IMR-90 (cell line): ENCODE measurements at regions not wholly inside any gene's neighbourhood (a gene's known extent, or its start where the extent isn't known, plus 50 kb on each side); places are given as distances from the start of the nearest gene placed in this dataset.

ENCODE experiments used
- ATAC-seq: fragments of 200-7000 bp; cut with Tn5 transposase; 2 replicates; pipeline ENCODE4 v1.9.1; 2020; ENCODE audit warnings: low read depth, mild to moderate bottlenecking, moderate library complexity
- BruUV-seq: library from RNA; stranded (reverse); fragments of 400-500 nt; replicated peaks from 2 replicates; lab custom pipeline; 2021; lab: Mats Ljungman, UMichigan
- CTCF ChIA-PET: fragments of 300-600 bp; formaldehyde crosslinking; extraction: SDS; loops from one replicate; lab custom pipeline; 2021; ENCODE audit warnings: antibody characterized with exemption; lab: Yijun Ruan, JAX
- POLR2A ChIA-PET: fragments of 300-600 bp; sonication (Branson Sonifier 250); formaldehyde crosslinking; loops from one replicate; lab custom pipeline; 2022; ENCODE audit warnings: antibody characterized with exemption; ENCODE audit not compliant: unreplicated experiment; lab: Charles Lee
- DNase-seq: peaks from one replicate; pipeline ENCODE4 v3.0.0; 2013
- H2AFZ ChIP-seq: replicated peaks from 2 replicates; pipeline ENCODE3; 2013; ENCODE audit warnings: low read length, mild to moderate bottlenecking; ENCODE audit not compliant: poor library complexity
- H2AK5ac ChIP-seq: 2 replicates; pipeline ENCODE4 v1.6.1; 2013; ENCODE audit warnings: low read depth, low read length, inconsistent platforms
- H2AK9ac ChIP-seq: replicated peaks from 2 replicates; pipeline ENCODE3; 2013; ENCODE audit warnings: mild to moderate bottlenecking, low read depth, low read length, moderate library complexity; ENCODE audit not compliant: poor library complexity
- H2BK120ac ChIP-seq: 2 replicates; pipeline ENCODE4 v1.6.1; 2013; ENCODE audit warnings: low read depth, low read length, inconsistent platforms
- H2BK15ac ChIP-seq: 3 replicates; pipeline ENCODE4 v1.6.1; 2013; ENCODE audit warnings: low read depth, low read length, inconsistent platforms
- H2BK20ac ChIP-seq: 2 replicates; pipeline ENCODE4 v1.6.1; 2013; ENCODE audit warnings: low read depth, mild to moderate bottlenecking, inconsistent platforms, low read length, moderate library complexity
- H2BK5ac ChIP-seq: 2 replicates; pipeline ENCODE4 v1.6.1; 2013; ENCODE audit warnings: mild to moderate bottlenecking, low read depth, low read length, inconsistent platforms; ENCODE audit not compliant: poor library complexity, severe bottlenecking
- H3K14ac ChIP-seq: replicated peaks from 2 replicates; pipeline ENCODE4 v1.6.1; 2013; ENCODE audit warnings: low read depth, low read length, inconsistent platforms
- H3K18ac ChIP-seq: 2 replicates; pipeline ENCODE4 v1.6.1; 2013; ENCODE audit warnings: low read depth, low read length, control low read depth
- H3K23ac ChIP-seq: 2 replicates; pipeline ENCODE4 v1.6.1; 2013; ENCODE audit warnings: low read depth, low read length, inconsistent platforms
- H3K27ac ChIP-seq: 2 replicates; pipeline ENCODE4 v1.5.1; 2013; ENCODE audit warnings: mild to moderate bottlenecking, control low read depth, low read length; ENCODE audit not compliant: insufficient read depth
- H3K27me3 ChIP-seq: 2 replicates; pipeline ENCODE4 v1.6.1; 2013; ENCODE audit warnings: low read length; ENCODE audit not compliant: control insufficient read depth, insufficient read depth
- H3K36me3 ChIP-seq: 2 replicates; pipeline ENCODE4 v1.6.1; 2013; ENCODE audit warnings: low read length, mixed read lengths; ENCODE audit not compliant: control insufficient read depth, insufficient read depth
- H3K4ac ChIP-seq: 2 replicates; pipeline ENCODE4 v1.6.1; 2013; ENCODE audit warnings: low read depth, low read length, inconsistent platforms
- H3K4me1 ChIP-seq: 2 replicates; pipeline ENCODE4 v1.6.1; 2013; ENCODE audit warnings: low read length, mixed read lengths; ENCODE audit not compliant: control insufficient read depth, insufficient read depth
- H3K4me2 ChIP-seq: 2 replicates; pipeline ENCODE4 v1.6.1; 2013; ENCODE audit warnings: low read depth, mild to moderate bottlenecking, control low read depth, low read length, moderate library complexity
- H3K4me3 ChIP-seq: 2 replicates; pipeline ENCODE4 v1.5.1; 2013; ENCODE audit warnings: low read depth, mild to moderate bottlenecking, control low read depth, low read length, moderate library complexity; ENCODE audit not compliant: insufficient read depth
- H3K56ac ChIP-seq: 2 replicates; pipeline ENCODE4 v1.6.1; 2013; ENCODE audit warnings: low read length, inconsistent platforms; ENCODE audit not compliant: insufficient read depth; ENCODE audit errors: extremely low read depth
- H3K79me1 ChIP-seq, 2 experiments: 2 replicates each; pipeline ENCODE4 v1.6.1; 2013; ENCODE audit warnings: low read length in 2 of 2, inconsistent platforms in 1 of 2, low read depth in 1 of 2
- H3K9ac ChIP-seq: 2 replicates; pipeline ENCODE4 v1.6.1; 2013; ENCODE audit warnings: low read depth, low read length, control low read depth
- H3K9me1 ChIP-seq: 2 replicates; pipeline ENCODE4 v1.6.1; 2013; ENCODE audit warnings: low read length, inconsistent platforms; ENCODE audit not compliant: insufficient read depth
- H3K9me3 ChIP-seq: 2 replicates; pipeline ENCODE4 v1.6.1; 2013; ENCODE audit warnings: low read length; ENCODE audit not compliant: control insufficient read depth, insufficient read depth
- H4K20me1 ChIP-seq: 2 replicates; pipeline ENCODE4 v1.6.1; 2013; ENCODE audit warnings: low read length, inconsistent platforms; ENCODE audit not compliant: insufficient read depth
- H4K5ac ChIP-seq: 2 replicates; pipeline ENCODE4 v1.6.1; 2013; ENCODE audit warnings: mild to moderate bottlenecking, low read depth, low read length, control low read depth
- H4K8ac ChIP-seq, 2 experiments: 2 replicates each; pipeline ENCODE4 v1.6.1; 2013; ENCODE audit warnings: low read depth in 2 of 2, low read length in 2 of 2, control low read depth in 1 of 2, inconsistent platforms in 1 of 2
- H4K91ac ChIP-seq: 2 replicates; pipeline ENCODE4 v1.6.1; 2013; ENCODE audit warnings: low read depth, low read length, inconsistent platforms; ENCODE audit not compliant: insufficient read depth
- BHLHE40 ChIP-seq: fragments of 150-350 bp; IDR thresholded peaks from 2 replicates; pipeline ENCODE4 v1.6.1; 2016; ENCODE audit warnings: mild to moderate bottlenecking, low read depth, low read length
- CEBPB ChIP-seq: IDR thresholded peaks from 2 replicates; pipeline ENCODE4 v1.6.1; 2012; ENCODE audit warnings: low read depth, low read length, improper control_type of control experiment
- MAZ ChIP-seq: IDR thresholded peaks from 2 replicates; pipeline ENCODE4 v1.6.1; 2012; ENCODE audit warnings: low read depth, mild to moderate bottlenecking, low read length, improper control_type of control experiment, moderate library complexity, borderline replicate concordance
- POLR2A ChIP-seq: IDR thresholded peaks from 2 replicates; pipeline ENCODE4 v1.6.1; 2012; ENCODE audit warnings: mild to moderate bottlenecking, low read depth, low read length
- RCOR1 ChIP-seq: IDR thresholded peaks from 2 replicates; pipeline ENCODE4 v1.6.1; 2012; ENCODE audit warnings: mild to moderate bottlenecking, low read length, improper control_type of control experiment; ENCODE audit not compliant: insufficient replicate concordance
- WGBS, 2 experiments: methylation state at CpG; one replicate each; pipeline versions ENCODE4 v1.1.5 to v1.1.7; 2013; ENCODE audit warnings: missing lambda C conversion rate in 2 of 2; ENCODE audit not compliant: insufficient read length in 1 of 2; ENCODE audit errors: extremely low coverage in 2 of 2; 5-methylcytosine and 5-hydroxymethylcytosine counted together
- dilution Hi-C: fragments of 300-500 bp; cut with HindIII; formaldehyde crosslinking; loops from one replicate; pipeline ENCODE4 v1.14.3; 2018; ENCODE audit warnings: low sequenced_read_pairs; ENCODE audit not compliant: unreplicated experiment
- in situ Hi-C: fragments of 300-500 bp; cut with MboI; formaldehyde crosslinking; loops from 3 replicates; pipeline ENCODE4 v1.14.3; 2019; ENCODE audit warnings: low sequenced_read_pairs, inconsistent platforms, mixed read lengths
- intact Hi-C: fragments of 100-400 bp; cut with micrococcal nuclease; formaldehyde crosslinking; loops from 2 replicates; pipeline ENCODE4 v1.10.0; 2022
- TF ChIP-seq, protein P1 (sequence below): fragments of 150-350 bp; IDR thresholded peaks from 2 replicates; pipeline ENCODE4 v1.6.1; 2017; ENCODE audit warnings: mild to moderate bottlenecking, antibody characterized with exemption, low read length, low read depth
- TF ChIP-seq, protein P2 (sequence below): fragments of 150-350 bp; IDR thresholded peaks from 2 replicates; pipeline ENCODE4 v1.6.1; 2016; ENCODE audit warnings: low read depth, mild to moderate bottlenecking, low read length, moderate library complexity, borderline replicate concordance
- TF ChIP-seq, protein P3 (sequence below): conservative IDR thresholded peaks from 2 replicates; pipeline ENCODE4 v1.5.1; 2012; ENCODE audit warnings: mild to moderate bottlenecking, low read depth, low read length, improper control_type of control experiment

DNA sequence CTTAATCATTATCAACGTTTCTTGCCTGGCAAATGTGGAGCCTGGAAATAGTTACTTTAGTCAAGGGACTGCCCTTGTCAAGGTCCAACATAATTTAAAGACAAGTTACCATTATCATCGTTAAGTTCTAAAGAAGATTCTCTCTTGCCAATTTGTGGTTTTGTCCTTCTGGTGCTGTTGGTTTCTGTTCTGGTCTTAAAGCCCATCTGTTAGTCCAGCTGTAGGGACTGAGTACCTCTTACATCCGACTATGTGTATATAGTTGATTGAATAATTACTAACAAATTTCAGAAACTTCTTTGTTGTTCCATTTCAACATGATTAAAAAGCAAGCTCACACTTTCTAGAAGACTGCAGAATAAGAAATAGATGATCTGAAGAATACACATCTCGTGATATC, 1854.9 kb downstream of the MAT2B start:
- Histone ChIP-seq H3K56ac (no peak overlapping the region), H2BK120ac (no peak overlapping the region), H3K36me3 (no peaks in the 10 kb centered on the region), H3K4me3 (no peak overlapping the region), H3K4ac (no peak overlapping the region), H2AFZ (no peak overlapping the region), H3K14ac (no peak overlapping the region), H4K20me1 (no peaks in the 10 kb centered on the region), H4K5ac (no peak overlapping the region), H3K9ac (no peak overlapping the region), H3K27ac (no peak overlapping the region), H2BK20ac (no peak overlapping the region), H3K79me1 (no peaks in the 10 kb centered on the region), H3K4me1 (no peaks in the 10 kb centered on the region), H2BK15ac (no peak overlapping the region), H2BK5ac (no peak overlapping the region), H3K27me3 (no peaks in the 10 kb centered on the region), H3K23ac (no peak overlapping the region), H2AK9ac (no peak overlapping the region), H2AK5ac (no peak overlapping the region), H3K9me3 (no peaks in the 10 kb centered on the region; the same call in 1 of the 2 replicates), H4K91ac (no peak overlapping the region), H3K4me2 (no peak overlapping the region), H3K18ac (no peak overlapping the region), H3K9me1 (no peaks in the 10 kb centered on the region), H4K8ac (no peak overlapping the region)
- intact Hi-C loops = no loop called here
- WGBS, 2 experiments = no CpG with 5 or more reads among the region's 4 CpGs
- no peak for ATAC-seq
- POLR2A ChIA-PET = no interaction called here
- dilution Hi-C loops = no loop called here
- CTCF ChIA-PET = no interaction called here
- no TSS peak for BruUV-seq
- DNase-seq = no peak
- TF ChIP-seq, protein P1, sequence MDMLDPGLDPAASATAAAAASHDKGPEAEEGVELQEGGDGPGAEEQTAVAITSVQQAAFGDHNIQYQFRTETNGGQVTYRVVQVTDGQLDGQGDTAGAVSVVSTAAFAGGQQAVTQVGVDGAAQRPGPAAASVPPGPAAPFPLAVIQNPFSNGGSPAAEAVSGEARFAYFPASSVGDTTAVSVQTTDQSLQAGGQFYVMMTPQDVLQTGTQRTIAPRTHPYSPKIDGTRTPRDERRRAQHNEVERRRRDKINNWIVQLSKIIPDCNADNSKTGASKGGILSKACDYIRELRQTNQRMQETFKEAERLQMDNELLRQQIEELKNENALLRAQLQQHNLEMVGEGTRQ = no peak
- TF ChIP-seq BHLHE40 = no peak
- TF ChIP-seq, protein P2, sequence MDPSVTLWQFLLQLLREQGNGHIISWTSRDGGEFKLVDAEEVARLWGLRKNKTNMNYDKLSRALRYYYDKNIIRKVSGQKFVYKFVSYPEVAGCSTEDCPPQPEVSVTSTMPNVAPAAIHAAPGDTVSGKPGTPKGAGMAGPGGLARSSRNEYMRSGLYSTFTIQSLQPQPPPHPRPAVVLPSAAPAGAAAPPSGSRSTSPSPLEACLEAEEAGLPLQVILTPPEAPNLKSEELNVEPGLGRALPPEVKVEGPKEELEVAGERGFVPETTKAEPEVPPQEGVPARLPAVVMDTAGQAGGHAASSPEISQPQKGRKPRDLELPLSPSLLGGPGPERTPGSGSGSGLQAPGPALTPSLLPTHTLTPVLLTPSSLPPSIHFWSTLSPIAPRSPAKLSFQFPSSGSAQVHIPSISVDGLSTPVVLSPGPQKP = no peak
- TF ChIP-seq CEBPB = no peak
- no peak for TF ChIP-seq POLR2A
- TF ChIP-seq, protein P3, sequence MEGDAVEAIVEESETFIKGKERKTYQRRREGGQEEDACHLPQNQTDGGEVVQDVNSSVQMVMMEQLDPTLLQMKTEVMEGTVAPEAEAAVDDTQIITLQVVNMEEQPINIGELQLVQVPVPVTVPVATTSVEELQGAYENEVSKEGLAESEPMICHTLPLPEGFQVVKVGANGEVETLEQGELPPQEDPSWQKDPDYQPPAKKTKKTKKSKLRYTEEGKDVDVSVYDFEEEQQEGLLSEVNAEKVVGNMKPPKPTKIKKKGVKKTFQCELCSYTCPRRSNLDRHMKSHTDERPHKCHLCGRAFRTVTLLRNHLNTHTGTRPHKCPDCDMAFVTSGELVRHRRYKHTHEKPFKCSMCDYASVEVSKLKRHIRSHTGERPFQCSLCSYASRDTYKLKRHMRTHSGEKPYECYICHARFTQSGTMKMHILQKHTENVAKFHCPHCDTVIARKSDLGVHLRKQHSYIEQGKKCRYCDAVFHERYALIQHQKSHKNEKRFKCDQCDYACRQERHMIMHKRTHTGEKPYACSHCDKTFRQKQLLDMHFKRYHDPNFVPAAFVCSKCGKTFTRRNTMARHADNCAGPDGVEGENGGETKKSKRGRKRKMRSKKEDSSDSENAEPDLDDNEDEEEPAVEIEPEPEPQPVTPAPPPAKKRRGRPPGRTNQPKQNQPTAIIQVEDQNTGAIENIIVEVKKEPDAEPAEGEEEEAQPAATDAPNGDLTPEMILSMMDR = no peak
- no peak for TF ChIP-seq MAZ
- no peak for TF ChIP-seq RCOR1
- in situ Hi-C loops = no loop called here
